ENCODE measurements at regions not wholly inside any gene's neighbourhood (a gene's known extent, or its start where the extent isn't known, plus 50 kb on each side); places are given as distances from the start of the nearest gene placed in this dataset.

DNA sequence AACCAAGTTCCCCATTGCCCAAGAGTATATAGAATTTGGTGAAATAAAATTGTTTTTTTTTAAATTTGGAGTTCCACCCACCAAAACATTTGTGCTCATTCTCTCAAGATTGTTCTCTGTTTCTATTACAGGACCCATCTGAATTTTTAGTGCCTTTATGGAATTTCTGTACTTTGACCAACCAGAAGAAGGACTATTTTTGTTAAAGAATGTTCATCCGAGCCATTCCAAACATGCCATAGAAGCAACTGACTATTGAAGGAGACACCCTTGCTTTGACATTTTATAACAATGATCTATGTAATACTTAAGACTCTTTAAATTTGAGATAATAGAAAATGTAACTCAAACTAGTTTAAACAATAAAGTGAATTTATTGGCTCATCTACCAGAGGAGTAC lies 655.7 kb upstream of the ADAMTS5 start:
- TF ChIP-seq, protein P1, sequence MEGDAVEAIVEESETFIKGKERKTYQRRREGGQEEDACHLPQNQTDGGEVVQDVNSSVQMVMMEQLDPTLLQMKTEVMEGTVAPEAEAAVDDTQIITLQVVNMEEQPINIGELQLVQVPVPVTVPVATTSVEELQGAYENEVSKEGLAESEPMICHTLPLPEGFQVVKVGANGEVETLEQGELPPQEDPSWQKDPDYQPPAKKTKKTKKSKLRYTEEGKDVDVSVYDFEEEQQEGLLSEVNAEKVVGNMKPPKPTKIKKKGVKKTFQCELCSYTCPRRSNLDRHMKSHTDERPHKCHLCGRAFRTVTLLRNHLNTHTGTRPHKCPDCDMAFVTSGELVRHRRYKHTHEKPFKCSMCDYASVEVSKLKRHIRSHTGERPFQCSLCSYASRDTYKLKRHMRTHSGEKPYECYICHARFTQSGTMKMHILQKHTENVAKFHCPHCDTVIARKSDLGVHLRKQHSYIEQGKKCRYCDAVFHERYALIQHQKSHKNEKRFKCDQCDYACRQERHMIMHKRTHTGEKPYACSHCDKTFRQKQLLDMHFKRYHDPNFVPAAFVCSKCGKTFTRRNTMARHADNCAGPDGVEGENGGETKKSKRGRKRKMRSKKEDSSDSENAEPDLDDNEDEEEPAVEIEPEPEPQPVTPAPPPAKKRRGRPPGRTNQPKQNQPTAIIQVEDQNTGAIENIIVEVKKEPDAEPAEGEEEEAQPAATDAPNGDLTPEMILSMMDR (IDR thresholded peaks at IDR 0.05; ENCODE audit: insufficient read depth, low read depth, low read length) = no peak
- TF ChIP-seq EZH2 (IDR thresholded peaks at IDR 0.05; ENCODE audit: insufficient read depth, low read length) = no peak
